ENCODE measurements at regions not wholly inside any gene's neighbourhood (a gene's known extent, or its start where the extent isn't known, plus 50 kb on each side); places are given as distances from the start of the nearest gene placed in this dataset.

GRCh38 chr10:61612450-61612849 lies 50.3 kb upstream of the CABCOCO1 start:
- TF ChIP-seq ZFX (IDR thresholded peaks at IDR 0.05; ENCODE audit: borderline replicate concordance) = no peak
- TF ChIP-seq, protein P1, sequence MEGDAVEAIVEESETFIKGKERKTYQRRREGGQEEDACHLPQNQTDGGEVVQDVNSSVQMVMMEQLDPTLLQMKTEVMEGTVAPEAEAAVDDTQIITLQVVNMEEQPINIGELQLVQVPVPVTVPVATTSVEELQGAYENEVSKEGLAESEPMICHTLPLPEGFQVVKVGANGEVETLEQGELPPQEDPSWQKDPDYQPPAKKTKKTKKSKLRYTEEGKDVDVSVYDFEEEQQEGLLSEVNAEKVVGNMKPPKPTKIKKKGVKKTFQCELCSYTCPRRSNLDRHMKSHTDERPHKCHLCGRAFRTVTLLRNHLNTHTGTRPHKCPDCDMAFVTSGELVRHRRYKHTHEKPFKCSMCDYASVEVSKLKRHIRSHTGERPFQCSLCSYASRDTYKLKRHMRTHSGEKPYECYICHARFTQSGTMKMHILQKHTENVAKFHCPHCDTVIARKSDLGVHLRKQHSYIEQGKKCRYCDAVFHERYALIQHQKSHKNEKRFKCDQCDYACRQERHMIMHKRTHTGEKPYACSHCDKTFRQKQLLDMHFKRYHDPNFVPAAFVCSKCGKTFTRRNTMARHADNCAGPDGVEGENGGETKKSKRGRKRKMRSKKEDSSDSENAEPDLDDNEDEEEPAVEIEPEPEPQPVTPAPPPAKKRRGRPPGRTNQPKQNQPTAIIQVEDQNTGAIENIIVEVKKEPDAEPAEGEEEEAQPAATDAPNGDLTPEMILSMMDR (IDR thresholded peaks at IDR 0.05) = no peak
- no peak overlapping the region for H3K27ac ChIP-seq

DNA sequence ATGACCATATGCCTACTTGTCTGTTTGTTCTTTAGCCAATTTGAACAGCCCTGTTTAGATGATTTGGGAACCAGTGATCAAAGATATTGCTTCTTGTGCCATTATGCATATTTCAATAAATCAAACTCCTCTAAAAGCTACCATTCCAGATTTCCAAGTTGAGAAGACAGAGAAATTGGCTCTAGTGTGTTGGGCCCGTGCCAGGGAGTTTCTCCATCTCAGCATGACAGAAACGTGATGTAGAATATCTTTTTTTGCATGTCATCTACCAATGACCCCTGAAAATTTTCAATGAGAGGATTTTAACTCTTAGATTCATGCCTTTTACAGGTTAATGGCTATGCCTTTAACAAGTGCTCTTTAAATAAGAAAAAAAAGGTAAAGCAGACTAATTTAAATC lies 50.7 kb upstream of the CABCOCO1 start:
- TF ChIP-seq ZFX (IDR thresholded peaks at IDR 0.05; ENCODE audit: borderline replicate concordance) = no peak
- TF ChIP-seq, protein P1 (IDR thresholded peaks at IDR 0.05) = no peak
- no peak overlapping the region for H3K27ac ChIP-seq

GRCh38 chr10:61609701-61610100 lies 53.0 kb upstream of the CABCOCO1 start:
- TF ChIP-seq ZFX (IDR thresholded peaks at IDR 0.05; ENCODE audit: borderline replicate concordance) = no peak
- TF ChIP-seq, protein P1 (IDR thresholded peaks at IDR 0.05) = no peak
- no peak overlapping the region for H3K27ac ChIP-seq

GRCh38 chr10:61608255-61609033 lies 54.3 kb upstream of the CABCOCO1 start:
- no peak overlapping the region for H3K27ac ChIP-seq
- no peak for TF ChIP-seq ZFX (IDR thresholded peaks at IDR 0.05; ENCODE audit: borderline replicate concordance)
- TF ChIP-seq, protein P1 (IDR thresholded peaks at IDR 0.05) = no peak

- no peak overlapping the region for H3K27ac ChIP-seq
- TF ChIP-seq, protein P1 (IDR thresholded peaks at IDR 0.05) = peak; percentile 86
- TF ChIP-seq ZFX (IDR thresholded peaks at IDR 0.05; ENCODE audit: borderline replicate concordance) = no peak
Observed at GRCh38 chr10:61606959-61607907, 55.5 kb upstream of the CABCOCO1 start.

- no peak for TF ChIP-seq ZFX (IDR thresholded peaks at IDR 0.05; ENCODE audit: borderline replicate concordance)
- TF ChIP-seq, protein P1 (IDR thresholded peaks at IDR 0.05) = no peak
- H3K27ac ChIP-seq = no peak overlapping the region
Observed at GRCh38 chr10:61605221-61605620, 57.5 kb upstream of the CABCOCO1 start.
